ENCODE measurements at regions not wholly inside any gene's neighbourhood (a gene's known extent, or its start where the extent isn't known, plus 50 kb on each side); places are given as distances from the start of the nearest gene placed in this dataset.

GRCh38 chr3:72448858-72449257 lies 399.4 kb downstream of the SHQ1 start:
- FAIRE-seq: no peak

- FAIRE-seq: no peak
These were observed 399.8 kb downstream of the SHQ1 start for GRCh38 chr3:72448375-72448823.

GRCh38 chr3:72447059-72447946 lies 400.9 kb downstream of the SHQ1 start:
- no peak for FAIRE-seq

- no peak for FAIRE-seq
These were observed 401.8 kb downstream of the SHQ1 start, which contains the start of gene RYBP for GRCh38 chr3:72446218-72447058. Gene RYBP (minus strand): TSS chr3:72446621.

GRCh38 chr3:72445827-72446217 lies 402.4 kb downstream of the SHQ1 start:
- FAIRE-seq: no peak

- FAIRE-seq: no peak
These were observed 403.5 kb downstream of the SHQ1 start for GRCh38 chr3:72444656-72445223.

GRCh38 chr3:72442759-72443158 lies 405.5 kb downstream of the SHQ1 start:
- no peak for FAIRE-seq

- FAIRE-seq: peak; percentile 24
These were observed 406.8 kb downstream of the SHQ1 start for GRCh38 chr3:72441284-72441994.

- no peak for FAIRE-seq
These were observed 407.8 kb downstream of the SHQ1 start for GRCh38 chr3:72440491-72440890.

GRCh38 chr3:72439321-72440183 lies 408.7 kb downstream of the SHQ1 start:
- no peak for FAIRE-seq

GRCh38 chr3:72437661-72438406 lies 410.4 kb downstream of the SHQ1 start:
- no peak for FAIRE-seq

- no peak for FAIRE-seq
These were observed 411.2 kb downstream of the SHQ1 start for GRCh38 chr3:72436863-72437592.

- FAIRE-seq: no peak
These were observed 413.9 kb downstream of the SHQ1 start for GRCh38 chr3:72434296-72434695.

- no peak for FAIRE-seq
These were observed 416.0 kb downstream of the SHQ1 start for GRCh38 chr3:72432246-72432645.

GRCh38 chr3:72429589-72430353 lies 418.5 kb downstream of the SHQ1 start:
- FAIRE-seq: no peak

GRCh38 chr3:72428803-72429202 lies 419.4 kb downstream of the SHQ1 start:
- FAIRE-seq: no peak

GRCh38 chr3:72427624-72428023 lies 420.6 kb downstream of the SHQ1 start:
- FAIRE-seq: no peak

GRCh38 chr3:72426618-72427397 lies 421.4 kb downstream of the SHQ1 start:
- FAIRE-seq: no peak
